Panc1 (cell line): ENCODE measurements at regions not wholly inside any gene's neighbourhood (a gene's known extent, or its start where the extent isn't known, plus 50 kb on each side); places are given as distances from the start of the nearest gene placed in this dataset.

Experiments used
- ATAC-seq: fragments of 200-7000 bp; cut with Tn5 transposase; 2 replicates; pipeline ENCODE4 v1.9.1; 2020; ENCODE audit warnings: mild to moderate bottlenecking, moderate library complexity
- BruUV-seq: library from RNA; stranded (reverse); fragments of 400-500 nt; replicated peaks from 2 replicates; lab custom pipeline; 2021; lab: Mats Ljungman, UMichigan
- CTCF ChIA-PET: fragments of 300-600 bp; sonication (Branson Sonifier 250); formaldehyde crosslinking; loops from one replicate; lab custom pipeline; 2022; ENCODE audit warnings: antibody characterized with exemption; lab: Charles Lee
- POLR2A ChIA-PET: fragments of 300-600 bp; sonication (Branson Sonifier 250); formaldehyde crosslinking; loops from one replicate; lab custom pipeline; 2022; ENCODE audit warnings: antibody characterized with exemption; lab: Charles Lee
- DNase-seq: peaks from one replicate; pipeline ENCODE4 v3.0.0-alpha.2; 2010; ENCODE audit warnings: low read depth, low spot score
- H3K27ac ChIP-seq: 2 replicates; pipeline ENCODE4 v1.5.1; 2011; ENCODE audit warnings: mild to moderate bottlenecking, low read length, inconsistent platforms
- H3K27me3 ChIP-seq: fragments of 200-500 bp; sonication (Bioruptor generic); 2 replicates; pipeline ENCODE4 v1.6.0; 2014; ENCODE audit warnings: low read length, inconsistent platforms; ENCODE audit not compliant: control insufficient read depth, insufficient read depth
- H3K36me3 ChIP-seq: fragments of 200-500 bp; sonication (Bioruptor generic); 2 replicates; pipeline ENCODE4 v1.5.1; 2014; ENCODE audit warnings: inconsistent platforms, mild to moderate bottlenecking, low read length, moderate library complexity; ENCODE audit not compliant: control insufficient read depth, insufficient read depth
- H3K4me1 ChIP-seq: 2 replicates; pipeline ENCODE4 v1.5.1; 2011; ENCODE audit warnings: inconsistent platforms, mild to moderate bottlenecking, low read length, moderate library complexity; ENCODE audit not compliant: control insufficient read depth, insufficient read depth
- H3K4me3 ChIP-seq, 2 experiments: 2 replicates each; pipeline ENCODE4 v1.5.1; 2011 to 2012; ENCODE audit warnings: low read depth in 2 of 2, low read length in 2 of 2, mild to moderate bottlenecking in 2 of 2, inconsistent platforms in 1 of 2, moderate library complexity in 1 of 2
- H3K9me3 ChIP-seq: fragments of 200-500 bp; sonication (Bioruptor generic); 2 replicates; pipeline ENCODE4 v1.5.1; 2014; ENCODE audit warnings: low read depth, mild to moderate bottlenecking, inconsistent platforms, low read length, moderate library complexity; ENCODE audit not compliant: control insufficient read depth, insufficient read depth
- POLR2AphosphoS5 ChIP-seq: IDR thresholded peaks from 2 replicates; pipeline ENCODE4 v1.6.1; 2012; ENCODE audit warnings: mild to moderate bottlenecking, low read depth, low read length, moderate library complexity
- SIN3A ChIP-seq: IDR thresholded peaks from 2 replicates; pipeline ENCODE4 v1.6.1; 2012; ENCODE audit warnings: low read depth, mild to moderate bottlenecking, low read length, moderate library complexity, borderline replicate concordance; ENCODE audit not compliant: insufficient read depth
- TCF7L2 ChIP-seq: IDR thresholded peaks from 2 replicates; pipeline ENCODE4 v1.6.1; 2011; ENCODE audit warnings: mild to moderate bottlenecking, low read depth, low read length, inconsistent platforms
- in situ Hi-C: cut with HindIII; loops from 2 replicates; pipeline ENCODE4 v1.10.0; 2016; ENCODE audit warnings: low sequenced_read_pairs, low pct_unique_long_range_greater_than_20kb
- intact Hi-C: fragments of 100-400 bp; cut with micrococcal nuclease; formaldehyde crosslinking; loops from one replicate; pipeline ENCODE4 v1.10.0; 2022; ENCODE audit not compliant: unreplicated experiment
- TF ChIP-seq, protein P1 (sequence below): fragments of 450-650 bp; IDR thresholded peaks from 2 replicates; pipeline ENCODE4 v1.5.1; 2017; ENCODE audit warnings: mild to moderate bottlenecking
- TF ChIP-seq, protein P2 (sequence below), 2 experiments: IDR thresholded peaks; 2 replicates each; pipeline ENCODE4 v1.6.1; 2011 to 2012; ENCODE audit warnings: low read depth in 2 of 2, control low read depth in 1 of 2, low read length in 1 of 2, mild to moderate bottlenecking in 1 of 2, moderate library complexity in 1 of 2; ENCODE audit not compliant: insufficient read depth in 1 of 2

DNA sequence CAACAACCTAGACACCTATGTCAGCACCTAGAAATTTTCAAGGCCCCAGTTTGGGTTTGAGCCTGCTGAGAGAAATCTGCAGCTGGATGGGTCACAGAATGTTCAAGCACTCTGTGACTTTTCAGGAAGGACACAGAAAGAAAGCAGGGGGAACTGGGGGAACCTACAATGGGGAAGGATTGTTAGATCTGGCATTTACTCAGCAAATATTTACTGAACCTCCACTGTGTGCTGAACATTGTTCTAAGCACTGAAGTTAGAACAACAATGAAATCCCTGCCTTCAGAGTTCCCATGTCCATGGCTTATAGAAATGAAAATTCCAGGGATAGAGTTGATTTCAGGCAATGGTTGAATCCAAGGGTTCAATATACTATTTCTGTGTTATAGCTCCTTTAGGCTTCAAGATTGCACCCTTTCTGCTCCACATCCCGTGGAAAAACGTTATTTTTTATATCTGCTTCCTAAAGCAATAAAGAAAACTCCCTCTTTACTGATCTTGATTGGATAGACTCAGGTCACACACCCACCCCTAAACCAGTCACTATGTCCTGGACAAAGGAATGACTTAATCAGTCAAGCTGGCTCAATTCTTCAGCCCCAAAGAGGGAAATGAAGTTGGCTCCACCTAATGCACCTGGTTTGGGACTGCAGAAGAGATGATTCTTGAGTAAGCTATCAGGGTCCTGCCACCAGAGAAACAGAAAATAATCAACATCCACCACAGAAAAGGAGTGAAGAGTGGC is 95.1 kb downstream of the OR5AK2 start:
- intact Hi-C loops: no loop called here
- CTCF ChIA-PET: no interaction called here
- in situ Hi-C loops: no loop called here
- H3K9me3 ChIP-seq: no peaks in the 10 kb centered on the region
- no peaks in the 10 kb centered on the region for H3K27me3 ChIP-seq
- ATAC-seq (no peak), DNase-seq (no peak)
- POLR2A ChIA-PET: no interaction called here
- no peak overlapping the region for H3K27ac ChIP-seq
- H3K4me1 ChIP-seq: no peaks in the 10 kb centered on the region
- H3K36me3 ChIP-seq: no peaks in the 10 kb centered on the region
- no peak overlapping the region for H3K4me3 ChIP-seq
- TF ChIP-seq POLR2AphosphoS5 (no peak), TCF7L2 (no peak), SIN3A (no peak)
- TF ChIP-seq, protein P1, sequence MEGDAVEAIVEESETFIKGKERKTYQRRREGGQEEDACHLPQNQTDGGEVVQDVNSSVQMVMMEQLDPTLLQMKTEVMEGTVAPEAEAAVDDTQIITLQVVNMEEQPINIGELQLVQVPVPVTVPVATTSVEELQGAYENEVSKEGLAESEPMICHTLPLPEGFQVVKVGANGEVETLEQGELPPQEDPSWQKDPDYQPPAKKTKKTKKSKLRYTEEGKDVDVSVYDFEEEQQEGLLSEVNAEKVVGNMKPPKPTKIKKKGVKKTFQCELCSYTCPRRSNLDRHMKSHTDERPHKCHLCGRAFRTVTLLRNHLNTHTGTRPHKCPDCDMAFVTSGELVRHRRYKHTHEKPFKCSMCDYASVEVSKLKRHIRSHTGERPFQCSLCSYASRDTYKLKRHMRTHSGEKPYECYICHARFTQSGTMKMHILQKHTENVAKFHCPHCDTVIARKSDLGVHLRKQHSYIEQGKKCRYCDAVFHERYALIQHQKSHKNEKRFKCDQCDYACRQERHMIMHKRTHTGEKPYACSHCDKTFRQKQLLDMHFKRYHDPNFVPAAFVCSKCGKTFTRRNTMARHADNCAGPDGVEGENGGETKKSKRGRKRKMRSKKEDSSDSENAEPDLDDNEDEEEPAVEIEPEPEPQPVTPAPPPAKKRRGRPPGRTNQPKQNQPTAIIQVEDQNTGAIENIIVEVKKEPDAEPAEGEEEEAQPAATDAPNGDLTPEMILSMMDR: no peak
- TF ChIP-seq, protein P2, sequence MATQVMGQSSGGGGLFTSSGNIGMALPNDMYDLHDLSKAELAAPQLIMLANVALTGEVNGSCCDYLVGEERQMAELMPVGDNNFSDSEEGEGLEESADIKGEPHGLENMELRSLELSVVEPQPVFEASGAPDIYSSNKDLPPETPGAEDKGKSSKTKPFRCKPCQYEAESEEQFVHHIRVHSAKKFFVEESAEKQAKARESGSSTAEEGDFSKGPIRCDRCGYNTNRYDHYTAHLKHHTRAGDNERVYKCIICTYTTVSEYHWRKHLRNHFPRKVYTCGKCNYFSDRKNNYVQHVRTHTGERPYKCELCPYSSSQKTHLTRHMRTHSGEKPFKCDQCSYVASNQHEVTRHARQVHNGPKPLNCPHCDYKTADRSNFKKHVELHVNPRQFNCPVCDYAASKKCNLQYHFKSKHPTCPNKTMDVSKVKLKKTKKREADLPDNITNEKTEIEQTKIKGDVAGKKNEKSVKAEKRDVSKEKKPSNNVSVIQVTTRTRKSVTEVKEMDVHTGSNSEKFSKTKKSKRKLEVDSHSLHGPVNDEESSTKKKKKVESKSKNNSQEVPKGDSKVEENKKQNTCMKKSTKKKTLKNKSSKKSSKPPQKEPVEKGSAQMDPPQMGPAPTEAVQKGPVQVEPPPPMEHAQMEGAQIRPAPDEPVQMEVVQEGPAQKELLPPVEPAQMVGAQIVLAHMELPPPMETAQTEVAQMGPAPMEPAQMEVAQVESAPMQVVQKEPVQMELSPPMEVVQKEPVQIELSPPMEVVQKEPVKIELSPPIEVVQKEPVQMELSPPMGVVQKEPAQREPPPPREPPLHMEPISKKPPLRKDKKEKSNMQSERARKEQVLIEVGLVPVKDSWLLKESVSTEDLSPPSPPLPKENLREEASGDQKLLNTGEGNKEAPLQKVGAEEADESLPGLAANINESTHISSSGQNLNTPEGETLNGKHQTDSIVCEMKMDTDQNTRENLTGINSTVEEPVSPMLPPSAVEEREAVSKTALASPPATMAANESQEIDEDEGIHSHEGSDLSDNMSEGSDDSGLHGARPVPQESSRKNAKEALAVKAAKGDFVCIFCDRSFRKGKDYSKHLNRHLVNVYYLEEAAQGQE (IDR thresholded peaks at IDR 0.05; ENCODE audit: insufficient read depth in 1 of 2, low read depth in 2 of 2, low read length in 1 of 2): no peak
- no TSS peak for BruUV-seq

DNA sequence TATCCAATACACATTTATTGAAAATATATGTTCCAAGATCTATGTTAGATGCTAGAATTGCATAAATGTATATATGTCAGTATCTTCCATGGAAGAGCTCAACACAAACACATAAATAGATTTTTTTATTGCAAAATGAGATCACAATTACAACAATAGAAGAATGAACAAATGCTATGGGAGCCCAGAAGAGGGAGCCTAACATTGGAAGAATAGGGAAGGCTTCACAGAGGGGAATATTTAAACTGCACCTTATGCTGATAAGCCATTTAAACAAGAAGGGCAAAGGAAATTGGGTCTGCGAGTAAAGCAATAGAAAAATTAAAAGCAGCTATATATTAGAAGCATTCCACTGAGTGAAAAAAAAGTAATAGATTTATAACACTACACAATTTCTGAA is 96.1 kb upstream of the LRRC55 start:
- ATAC-seq: no peak
- in situ Hi-C loops (no loop called here), intact Hi-C loops (no loop called here)
- Histone ChIP-seq H3K27me3 (no peaks in the 10 kb centered on the region), H3K4me3 (no peak overlapping the region), H3K36me3 (no peaks in the 10 kb centered on the region), H3K27ac (no peak overlapping the region), H3K4me1 (no peaks in the 10 kb centered on the region), H3K9me3 (no peaks in the 10 kb centered on the region)
- ChIA-PET CTCF (interaction anchor here (0.6 kb wide), 1 partner anchor 208 kb away, joined by 8 read pairs; no protein-coding TSS in a partner anchor), POLR2A (interaction anchor here (0.6 kb wide), 1 partner anchor 248 kb away, joined by 3 read pairs; no protein-coding TSS in a partner anchor)
- BruUV-seq: no TSS peak
- TF ChIP-seq, protein P1: no peak; the same call in 1 of the 2 replicates
- TF ChIP-seq, protein P2 (IDR thresholded peaks at IDR 0.05; ENCODE audit: insufficient read depth in 1 of 2, low read depth in 2 of 2, low read length in 1 of 2): no peak
- TF ChIP-seq POLR2AphosphoS5: no peak
- no peak for TF ChIP-seq SIN3A
- TF ChIP-seq TCF7L2: no peak
- no peak for DNase-seq
